NCI-H1694 (cell line): ENCODE measurements at regions not wholly inside any gene's neighbourhood (a gene's known extent, or its start where the extent isn't known, plus 50 kb on each side); places are given as distances from the start of the nearest gene placed in this dataset.
"Not testable (repeated sequence)": the region's sequence is repeated elsewhere in the genome, so short reads cannot be mapped to it uniquely, and the experiment has no call there.

Source experiments
- DNase-seq: peaks from one replicate; lab custom pipeline; 2025; lab: John Stamatoyannopoulos, UW

DNA sequence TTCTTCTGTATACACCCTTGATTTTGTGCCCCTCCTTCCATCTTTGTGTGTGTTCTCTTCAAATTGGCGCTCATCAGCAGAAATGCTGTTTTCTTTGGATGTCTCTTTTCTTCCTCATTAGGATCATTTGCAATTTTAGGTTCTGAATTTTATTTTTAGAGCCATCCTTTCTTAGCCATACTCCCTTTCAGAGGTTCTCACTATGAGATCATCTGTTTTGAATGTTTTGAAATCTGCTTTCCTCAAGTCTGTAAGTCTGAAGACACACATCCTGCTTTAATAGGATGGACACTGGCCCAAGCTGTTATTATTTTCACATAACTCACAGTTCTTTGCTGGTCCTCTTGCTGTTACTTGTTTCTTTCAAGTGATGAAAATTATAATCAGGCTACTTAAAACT is 124.8 kb downstream of the BDH1 start:
- DNase-seq = no peak

DNA sequence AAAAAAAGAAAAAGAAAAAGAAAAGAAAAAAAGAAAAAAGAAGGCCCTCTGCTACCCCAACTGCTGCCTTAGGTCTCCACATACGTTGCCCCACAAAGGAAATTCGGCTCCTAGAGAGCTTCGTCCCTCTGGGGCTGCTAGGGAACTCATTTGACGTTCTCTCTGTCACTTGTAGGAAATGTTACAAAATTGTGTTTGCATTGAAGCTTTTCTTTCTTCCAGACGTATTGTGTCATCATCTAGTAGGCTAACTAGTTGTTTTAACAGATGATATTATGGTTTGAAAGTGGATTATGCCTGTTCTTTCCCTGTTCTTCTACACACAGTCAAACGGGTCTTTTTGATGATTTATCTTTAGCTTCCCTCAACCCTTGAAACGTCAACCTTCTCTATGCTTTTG is 125.3 kb downstream of the BDH1 start:
- DNase-seq = no peak

DNA sequence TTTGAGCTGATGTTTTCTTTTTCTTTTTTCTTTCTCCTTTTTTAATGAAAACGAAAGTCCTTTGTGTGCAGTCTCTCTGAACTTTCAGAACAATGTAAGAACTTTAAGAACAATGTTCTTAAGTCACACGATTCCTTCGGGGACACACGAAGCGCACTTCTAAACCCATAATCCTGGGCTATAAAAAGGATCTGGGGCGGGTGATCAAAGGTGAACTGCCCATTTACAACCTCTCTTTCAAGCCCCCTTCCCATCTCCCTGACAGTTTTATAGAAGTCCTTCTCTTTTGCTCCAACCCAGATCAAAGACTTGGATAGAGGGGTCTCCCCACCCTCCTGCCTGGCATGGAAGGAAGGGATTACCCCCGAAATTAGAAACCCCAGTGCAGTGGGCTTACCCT is 126.8 kb downstream of the BDH1 start:
- DNase-seq = no peak

DNA sequence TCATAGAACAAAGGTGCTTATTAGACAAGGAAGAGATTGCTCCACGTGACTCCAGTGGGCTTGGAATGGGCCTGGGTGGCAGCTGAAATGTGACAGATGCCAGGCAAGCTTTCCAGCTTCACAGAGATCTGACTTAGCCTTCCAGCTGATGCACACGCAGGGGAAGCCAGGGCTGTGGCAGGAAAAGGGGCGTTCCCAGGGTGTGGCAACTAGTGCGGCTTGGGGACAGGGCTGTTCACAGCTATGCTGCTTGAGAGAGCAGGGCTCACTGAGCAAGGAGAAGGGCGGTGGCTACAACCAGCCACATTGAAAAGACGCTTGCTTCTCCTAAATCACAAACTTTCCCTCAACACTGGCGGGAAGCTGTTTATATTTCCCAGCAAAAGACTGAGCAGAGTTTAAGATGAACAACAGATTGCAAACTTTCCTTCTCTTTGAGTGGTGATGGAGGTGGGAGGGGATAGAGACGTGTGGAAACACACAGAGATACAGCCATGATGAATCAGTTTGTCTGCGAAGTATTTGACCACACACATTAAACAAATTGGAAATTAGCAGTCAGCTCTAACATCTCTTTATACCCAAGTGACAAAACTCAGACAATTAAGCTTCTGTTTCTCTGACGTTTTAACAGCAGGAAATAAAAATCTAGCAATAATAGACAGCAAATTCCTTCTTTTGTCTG is 127.5 kb downstream of the BDH1 start:
- no peak for DNase-seq

DNA sequence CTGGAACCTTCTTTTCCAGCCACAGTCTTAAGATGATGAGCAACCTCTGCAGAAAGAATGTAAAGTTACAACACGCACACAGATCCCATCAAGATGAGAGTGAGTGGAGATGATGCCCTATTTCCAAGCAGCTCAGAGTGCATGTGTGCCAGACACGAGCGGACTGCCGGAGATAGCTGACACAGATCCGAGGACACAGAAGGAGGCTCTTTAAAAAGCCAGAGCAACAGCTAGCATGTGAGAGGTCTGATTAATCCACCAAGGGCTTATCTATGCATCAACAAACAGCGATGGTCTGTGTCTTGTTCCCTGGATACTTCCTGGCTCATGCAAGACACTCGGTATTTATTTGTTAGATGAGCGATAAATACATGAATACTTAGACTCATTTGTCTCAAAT is 128.6 kb upstream of the DLG1 start:
- DNase-seq = no peak

DNA sequence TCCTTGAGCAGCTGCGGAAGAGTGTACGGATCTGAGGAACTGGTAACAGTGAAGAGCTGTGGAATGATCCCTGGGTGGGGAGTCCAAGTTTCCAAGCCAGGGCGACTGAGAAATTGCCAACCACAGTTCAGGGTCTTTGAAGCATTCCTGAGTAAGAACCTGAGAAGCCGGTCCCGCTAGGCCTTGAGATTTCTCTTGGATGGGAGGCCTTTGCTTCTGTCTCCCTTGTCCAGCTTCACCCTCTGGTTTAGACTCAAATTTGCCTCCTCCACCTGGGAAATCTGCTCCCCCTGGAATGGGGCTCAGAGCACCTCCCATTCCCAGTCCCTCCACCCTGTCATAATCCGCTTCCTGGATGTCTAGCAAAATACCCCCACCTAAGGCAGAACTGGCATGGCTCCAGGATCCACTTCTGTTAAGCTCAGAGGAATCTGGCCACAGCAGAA is 127.7 kb upstream of the DLG1 start:
- DNase-seq = no peak

DNA sequence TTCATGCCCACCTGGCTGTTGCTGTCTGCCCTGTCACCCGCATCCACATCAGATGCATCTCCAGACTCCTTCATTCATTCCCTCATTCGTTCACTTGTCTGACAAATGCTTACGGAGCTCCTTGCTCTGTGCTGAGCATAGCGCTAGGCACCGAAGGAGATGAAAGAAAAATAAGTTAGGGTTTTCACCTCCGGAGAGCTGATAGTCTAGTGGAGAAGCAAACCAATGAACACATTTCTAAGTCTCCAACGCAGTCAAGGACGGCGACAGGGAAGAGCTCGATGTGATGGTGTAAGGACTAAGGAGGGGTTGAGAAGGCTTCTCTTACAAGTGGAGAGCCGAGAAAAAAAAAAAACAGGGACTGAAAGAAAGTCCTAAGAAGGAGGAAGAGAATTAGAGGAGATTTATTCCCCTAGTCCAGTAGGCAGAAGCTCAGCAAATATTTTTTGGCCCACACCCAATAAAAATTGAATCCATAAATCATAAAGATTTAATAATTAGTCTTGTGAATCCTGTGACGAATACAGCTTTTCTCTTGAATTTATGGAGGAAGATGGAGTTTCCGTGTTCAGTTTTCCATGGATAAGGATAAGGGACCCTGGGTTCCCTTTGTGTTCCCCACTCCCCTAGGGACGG is 127.2 kb upstream of the DLG1 start:
- no peak for DNase-seq

DNA sequence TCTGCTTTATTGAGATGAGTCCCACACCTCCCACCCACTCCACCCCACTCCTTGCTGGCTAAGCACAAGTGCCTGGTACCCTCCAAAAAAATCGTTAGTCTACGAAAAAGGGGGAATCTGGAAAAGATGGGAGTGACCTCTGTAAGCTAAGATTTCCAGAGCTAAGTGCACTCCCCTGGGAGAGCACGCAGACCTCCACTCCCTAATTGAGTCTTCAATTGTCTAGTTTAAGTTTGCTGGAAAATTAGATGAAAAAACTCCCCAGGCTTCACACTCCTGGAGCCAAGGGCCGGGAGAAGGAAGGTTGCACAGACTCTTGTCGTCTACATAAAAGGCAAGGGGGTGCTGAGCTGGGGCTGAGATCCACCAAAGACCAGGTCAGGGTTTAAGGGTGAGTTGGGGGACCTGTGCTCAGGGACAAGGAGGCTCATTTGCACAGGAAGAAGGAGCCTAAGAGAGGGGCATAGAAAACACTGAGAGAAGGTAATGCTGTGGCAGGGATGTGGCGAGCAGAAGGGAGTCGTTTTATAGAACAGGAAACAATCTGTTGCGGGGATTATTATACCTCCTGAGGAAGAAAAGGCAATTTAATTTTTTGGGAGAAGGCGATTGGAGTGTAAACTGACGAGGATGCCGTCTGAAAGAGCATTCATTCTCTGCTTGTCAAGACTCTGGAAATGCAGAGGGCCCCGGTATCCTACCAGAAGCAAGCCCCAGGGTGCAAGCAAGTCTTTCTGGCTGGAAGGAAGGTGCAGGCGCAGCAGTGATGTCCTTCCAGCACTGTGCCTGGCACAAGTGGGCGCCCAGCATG is 126.5 kb upstream of the DLG1 start:
- no peak for DNase-seq

DNA sequence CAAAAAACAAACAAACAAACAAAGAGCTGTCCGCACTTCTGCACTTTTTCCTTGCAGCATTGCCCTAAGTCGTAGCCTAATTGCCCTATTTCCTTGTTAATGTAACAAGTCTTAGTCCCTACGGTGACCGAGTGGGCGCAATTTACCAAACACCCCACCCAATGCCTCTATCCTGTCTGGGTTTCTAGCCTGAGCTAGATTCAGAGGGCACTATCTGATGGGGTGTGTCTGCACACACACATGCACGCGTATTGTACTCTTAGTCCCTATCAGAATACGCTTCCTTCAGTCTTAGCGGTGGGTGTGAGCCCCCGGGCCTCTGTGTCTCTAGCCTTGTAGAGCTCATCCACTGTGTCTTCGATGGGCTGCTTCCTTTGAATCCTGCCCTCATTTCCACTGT is 125.9 kb upstream of the DLG1 start:
- no peak for DNase-seq

DNA sequence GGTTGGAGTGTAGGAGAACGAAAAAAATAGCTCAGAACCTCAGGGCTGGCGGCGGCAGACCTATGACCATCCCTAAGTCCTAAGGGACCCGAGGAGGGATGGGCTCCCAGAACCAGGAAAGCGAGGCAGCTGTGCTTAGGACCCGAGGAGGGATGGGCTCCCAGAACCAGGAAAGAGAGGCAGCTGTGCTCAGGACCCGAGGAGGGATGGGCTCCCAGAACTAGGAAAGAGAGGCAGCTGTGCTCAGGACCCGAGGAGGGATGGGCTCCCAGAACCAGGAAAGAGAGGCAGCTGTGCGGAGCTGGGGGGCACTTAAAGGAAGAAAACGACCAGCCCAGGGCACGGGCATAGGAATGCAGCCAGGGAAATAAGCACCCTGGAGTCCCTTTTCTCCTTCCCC is 125.0 kb upstream of the DLG1 start:
- no peak for DNase-seq

DNA sequence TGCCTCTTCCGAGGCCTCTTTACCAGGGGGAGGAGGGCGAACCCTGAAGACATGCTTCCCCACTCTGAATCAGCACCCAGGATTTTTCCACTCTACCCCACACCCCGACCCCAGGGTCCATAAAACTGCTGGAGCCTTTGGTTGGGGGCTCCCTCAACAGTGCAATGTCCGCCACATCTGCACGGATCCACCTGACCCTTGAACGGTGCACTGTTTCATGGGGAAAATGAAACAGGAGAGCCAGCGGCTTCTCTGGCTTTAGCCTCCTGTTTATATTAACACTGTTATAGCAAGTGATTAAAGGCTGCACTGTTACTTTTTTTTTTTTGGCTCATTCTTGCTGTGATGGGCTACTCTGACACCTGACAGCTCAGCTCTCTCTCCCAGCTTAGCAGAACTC is 124.1 kb upstream of the DLG1 start:
- no peak for DNase-seq

DNA sequence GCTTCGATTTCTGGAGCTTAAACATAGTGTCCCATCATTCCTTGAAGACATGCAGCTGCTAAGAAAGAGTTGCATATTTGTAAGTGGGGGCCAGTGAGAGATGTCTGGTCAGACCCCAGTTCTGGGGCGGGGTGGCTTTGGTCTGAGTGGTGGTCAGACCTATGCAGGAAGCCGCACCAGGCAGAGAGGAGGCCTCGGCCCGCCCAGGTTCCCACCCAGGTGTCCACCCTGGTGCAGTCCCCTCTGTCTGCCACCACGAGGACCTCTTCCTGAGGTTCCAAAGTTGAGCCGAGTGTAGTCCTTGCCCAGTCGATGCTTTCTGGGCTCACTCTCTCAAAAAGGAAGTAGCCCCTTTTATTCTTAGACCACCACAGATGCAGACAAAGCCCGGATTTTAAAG is 122.6 kb upstream of the DLG1 start:
- no peak for DNase-seq

DNA sequence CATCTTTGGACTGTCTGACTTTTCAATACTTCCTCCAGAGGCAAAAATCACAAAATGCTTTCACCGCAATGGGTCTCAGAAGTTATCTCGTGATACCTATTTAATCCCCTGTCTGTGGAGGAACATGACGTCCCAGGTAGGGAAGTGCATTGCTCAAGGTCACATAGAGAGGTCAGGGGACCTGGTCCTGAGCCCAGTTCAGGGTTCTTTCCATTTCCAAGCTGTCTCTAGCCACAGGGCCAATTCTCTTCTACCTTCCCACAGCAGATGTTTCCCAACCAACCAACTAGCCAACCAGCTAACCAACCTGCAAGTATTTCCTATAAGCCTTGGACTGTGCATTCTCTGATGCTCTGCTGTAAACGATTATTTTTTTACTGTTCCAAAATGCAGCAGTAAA is 122.2 kb upstream of the DLG1 start:
- DNase-seq = no peak

DNA sequence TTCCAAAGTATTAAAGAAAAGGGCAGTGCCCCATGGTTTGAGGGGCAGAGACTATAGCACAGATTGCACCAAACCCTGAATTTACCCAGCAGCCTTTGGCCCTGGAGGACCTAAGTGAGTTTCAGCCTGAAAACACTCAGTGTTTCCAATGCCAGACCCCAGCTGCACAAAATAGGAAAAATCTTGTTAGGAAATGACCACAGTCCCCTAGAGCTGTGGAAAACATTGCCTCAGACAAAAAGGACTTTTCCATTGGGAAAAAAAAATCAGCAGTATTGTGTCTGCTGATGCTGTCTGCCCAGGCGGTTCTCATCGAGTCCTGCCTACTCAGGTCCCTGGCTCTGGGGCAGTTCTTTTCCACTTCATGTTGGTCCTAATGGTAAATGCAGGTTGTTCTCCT is 121.7 kb upstream of the DLG1 start:
- no peak for DNase-seq

DNA sequence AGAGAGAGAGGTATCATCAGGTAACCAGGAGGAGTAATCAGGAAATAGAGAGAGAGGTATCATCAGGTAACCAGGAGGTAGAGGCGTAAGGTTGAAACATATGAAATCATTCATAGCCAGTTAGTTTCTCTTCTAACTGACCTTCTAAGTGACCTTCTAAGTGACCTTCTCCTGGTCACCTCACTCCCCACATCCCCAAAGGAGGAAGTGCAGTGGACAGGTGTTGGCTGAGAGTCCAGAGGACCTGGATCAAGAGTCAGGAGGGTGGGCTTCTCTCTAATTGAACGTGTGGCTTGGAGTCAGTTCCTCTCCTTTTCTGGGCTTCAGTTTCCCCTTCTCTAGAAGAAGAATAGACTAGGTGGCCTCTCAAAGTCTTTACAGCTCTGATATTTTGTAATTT is 121.3 kb upstream of the DLG1 start:
- no peak for DNase-seq

DNA sequence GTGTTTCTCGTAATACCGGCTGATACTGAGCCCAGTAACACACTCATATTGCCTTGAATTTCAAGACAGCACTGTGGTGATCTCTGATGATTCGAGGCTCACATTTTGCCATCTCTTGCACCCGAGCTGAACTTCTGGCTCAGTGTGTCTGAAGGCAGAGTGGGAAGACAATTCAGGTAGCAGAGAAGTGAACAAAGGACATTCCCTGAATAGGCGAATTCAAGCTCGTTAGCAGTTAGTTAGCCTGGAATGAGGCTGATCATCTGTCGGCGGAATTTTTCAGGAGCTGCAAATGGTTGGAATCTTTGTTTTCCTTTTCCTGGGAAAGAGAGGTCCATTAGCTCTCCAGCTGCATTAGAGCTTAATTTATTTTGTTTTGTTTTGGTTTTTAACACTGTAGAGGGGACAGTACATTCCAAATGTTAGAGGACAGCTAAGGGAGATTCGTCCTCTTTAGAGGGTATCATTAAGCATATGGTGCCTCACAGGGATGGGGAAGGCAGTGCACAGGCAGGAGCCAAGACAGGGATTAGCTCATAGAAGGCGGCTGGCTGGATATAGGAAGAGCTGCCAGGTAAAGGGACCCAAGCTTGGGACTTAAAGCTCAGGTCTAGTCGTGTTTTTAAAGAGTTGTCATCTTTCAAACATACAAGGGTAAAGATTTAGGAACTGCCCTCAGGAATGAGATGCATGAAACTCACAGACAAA is 119.7 kb upstream of the DLG1 start:
- DNase-seq = no peak

DNA sequence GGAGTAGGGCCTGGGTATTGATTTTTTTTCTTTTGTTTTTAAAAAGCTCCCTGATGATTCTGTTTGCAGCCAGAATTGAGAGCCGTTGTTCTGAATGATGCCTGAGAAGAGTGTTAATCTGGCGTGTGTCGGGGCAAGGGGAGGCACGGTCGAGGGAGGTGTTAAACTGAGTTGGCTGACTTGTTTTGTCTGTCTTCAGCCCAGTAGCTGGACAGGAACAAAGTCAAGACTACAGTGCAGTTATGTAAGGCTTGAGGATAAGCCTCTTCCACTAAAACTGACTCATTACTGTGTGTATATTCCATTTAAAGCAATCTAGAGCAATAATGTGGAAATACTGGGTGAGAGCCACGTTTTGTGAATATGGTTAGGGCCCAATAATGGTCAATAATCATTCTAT is 119.0 kb upstream of the DLG1 start:
- DNase-seq = no peak

DNA sequence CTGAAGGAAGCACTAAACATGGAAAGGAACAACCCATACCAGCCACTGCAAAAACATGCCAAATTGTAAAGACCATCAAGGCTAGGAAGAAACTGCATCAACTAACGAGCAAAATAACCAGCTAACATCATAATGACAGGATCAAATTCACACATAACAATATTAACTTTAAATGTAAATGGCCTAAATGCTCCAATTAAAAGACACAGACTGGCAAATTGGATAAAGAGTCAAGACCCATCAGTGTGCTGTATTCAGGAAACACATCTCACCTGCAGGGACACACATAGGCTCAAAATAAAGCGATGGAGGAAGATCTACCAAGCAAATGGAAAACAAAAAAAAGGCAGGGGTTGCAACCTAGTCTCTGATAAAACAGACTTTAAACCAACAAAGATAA is 113.5 kb upstream of the DLG1 start:
- not testable (repeated sequence) for DNase-seq

DNA sequence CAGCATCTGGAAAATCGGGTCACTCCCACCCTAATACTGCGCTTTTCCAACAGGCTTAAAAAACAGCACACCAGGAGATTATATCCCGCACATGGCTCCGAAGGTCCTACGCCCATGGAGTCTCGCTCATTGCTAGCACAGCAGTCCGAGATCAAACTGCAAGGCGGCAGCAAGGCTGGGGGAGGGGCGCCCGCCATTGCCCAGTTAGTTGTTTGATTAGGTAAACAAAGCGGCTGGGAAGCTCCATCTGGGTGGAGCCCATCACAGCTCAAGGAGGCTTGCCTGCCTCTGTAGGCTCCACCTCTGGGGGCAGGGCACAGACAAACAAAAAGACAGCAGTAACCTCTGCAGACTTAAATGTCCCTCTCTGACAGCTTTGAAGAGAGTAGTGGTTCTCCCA is 111.8 kb upstream of the DLG1 start:
- DNase-seq = not testable (repeated sequence)

DNA sequence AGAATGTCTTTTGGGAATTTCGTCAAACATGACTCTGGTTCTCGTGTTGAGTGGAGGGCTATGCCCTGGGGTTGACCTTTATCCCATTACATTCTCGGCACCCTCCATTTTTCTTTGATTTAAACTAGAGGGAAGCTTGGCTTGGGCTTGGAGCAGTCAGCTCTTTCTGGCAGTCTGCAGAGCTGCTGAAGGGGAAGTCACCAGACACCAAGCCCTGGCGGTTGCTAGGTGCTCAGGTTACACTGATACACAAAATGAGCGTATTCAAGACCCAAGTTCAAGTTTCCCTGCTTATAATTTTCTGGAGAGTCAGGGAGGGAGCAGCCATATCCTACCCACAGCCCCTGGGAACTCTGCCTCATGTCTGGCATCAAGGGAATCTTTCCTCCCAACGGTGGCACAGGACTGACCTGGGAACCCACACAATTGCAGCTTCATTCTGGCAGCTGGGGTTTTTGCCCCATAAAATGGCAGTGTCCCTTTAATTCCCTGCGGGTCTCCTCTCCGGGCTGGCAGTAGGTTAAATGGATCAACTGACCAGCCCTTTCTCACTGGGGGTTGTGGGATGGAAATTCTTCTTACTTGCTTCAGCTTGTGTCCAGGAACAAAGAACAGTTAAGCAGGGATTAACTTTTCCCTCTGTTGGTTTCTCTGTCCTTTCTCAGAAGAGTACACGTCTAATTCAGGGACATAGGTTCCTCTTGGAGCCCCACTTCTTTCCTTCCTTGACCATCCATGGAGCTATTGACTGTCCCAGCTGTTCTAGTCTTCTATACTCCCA is 110.0 kb upstream of the DLG1 start:
- no peak for DNase-seq

DNA sequence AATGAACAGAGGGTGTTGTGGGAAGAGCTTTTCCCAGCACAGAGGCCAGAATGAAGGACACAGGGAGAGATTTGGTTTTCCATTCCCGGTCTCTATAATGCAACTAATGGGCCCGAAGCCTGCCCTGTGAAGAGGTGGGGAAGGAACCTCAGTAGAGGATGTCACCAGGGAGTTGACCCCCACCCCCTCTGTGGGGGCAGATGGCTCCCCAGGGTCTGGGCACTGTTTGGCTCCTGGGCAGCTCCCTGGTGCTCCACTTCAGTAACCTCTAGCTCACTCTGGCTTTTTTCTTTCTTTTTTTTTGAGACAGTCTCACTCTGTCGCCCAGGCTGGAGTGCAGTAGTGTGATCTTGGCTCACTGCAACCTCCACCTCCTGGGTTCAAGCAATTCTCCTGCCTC is 109.1 kb upstream of the DLG1 start:
- DNase-seq = no peak

DNA sequence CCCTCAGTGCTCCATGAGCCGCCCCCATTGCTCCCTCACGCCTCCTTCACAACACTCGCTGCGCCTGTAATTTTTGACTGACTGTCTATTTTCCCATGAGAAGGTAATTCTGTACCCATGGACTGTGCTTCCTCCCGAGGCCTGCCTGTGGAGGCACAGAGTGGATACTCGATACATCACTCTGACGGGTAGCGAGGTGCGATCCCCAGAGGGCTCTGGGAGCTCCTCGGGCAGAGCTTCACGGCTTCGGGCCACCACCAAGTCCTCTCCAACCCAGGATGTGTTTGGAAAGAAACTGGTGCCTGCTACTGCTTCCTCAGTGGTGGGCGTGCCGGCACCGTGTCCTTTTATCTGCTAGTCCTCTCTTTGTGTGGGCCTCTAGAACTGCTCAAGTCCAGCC is 108.6 kb upstream of the DLG1 start:
- DNase-seq = no peak
